Stimulated activated CD8-positive, alpha-beta memory T cell treated with anti-CD3 and anti-CD28 coated beads, Interleukin-15, amount 100 ng/mL, for 24 hours (primary cell): ENCODE measurements at regions not wholly inside any gene's neighbourhood (a gene's known extent, or its start where the extent isn't known, plus 50 kb on each side); places are given as distances from the start of the nearest gene placed in this dataset.
"Not testable (repeated sequence)": the region's sequence is repeated elsewhere in the genome, so short reads cannot be mapped to it uniquely, and the experiment has no call there.

ENCODE experiments used
- DNase-seq: peaks from one replicate; pipeline ENCODE4 v3.0.0-alpha.2; 2020; ENCODE audit warnings: low read depth

DNA sequence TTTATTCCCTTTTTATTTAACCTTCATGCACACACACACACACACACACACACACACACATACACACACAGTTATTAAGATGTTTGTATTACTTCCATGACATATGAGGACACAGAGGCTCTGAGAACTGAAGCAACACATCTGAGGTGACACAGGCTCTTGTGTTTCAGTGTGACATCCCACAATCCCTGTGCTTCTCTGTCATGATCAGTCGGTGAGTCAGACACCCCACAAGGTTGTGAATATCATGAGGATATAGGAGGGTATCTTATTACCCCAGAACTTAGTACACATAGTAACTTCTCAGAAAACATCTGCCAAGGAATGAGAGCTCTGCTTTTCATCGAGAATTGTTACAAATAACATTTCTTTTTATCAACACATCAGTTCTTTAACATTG, 459.3 kb downstream of the PLPP3 start:
- no peak for DNase-seq

DNA sequence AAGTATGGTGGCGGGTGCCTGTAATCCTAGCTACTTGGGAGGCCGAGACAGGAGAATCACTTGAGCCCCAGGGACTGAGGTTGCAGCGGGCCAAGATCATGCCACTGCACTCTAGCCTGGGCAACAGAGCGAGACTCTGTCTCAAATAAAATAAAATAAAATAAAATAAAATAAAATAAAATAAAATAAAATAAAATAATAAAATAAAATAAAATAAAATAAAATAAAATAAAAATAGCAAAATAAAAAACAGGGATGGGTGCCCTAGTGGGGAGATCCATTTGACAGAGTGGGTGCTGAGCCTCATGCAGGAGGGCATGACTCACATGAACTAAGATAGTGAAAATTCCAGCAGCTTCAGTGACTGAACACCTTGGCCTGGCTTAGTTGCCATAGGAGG, 460.7 kb downstream of the PLPP3 start:
- not testable (repeated sequence) for DNase-seq

DNA sequence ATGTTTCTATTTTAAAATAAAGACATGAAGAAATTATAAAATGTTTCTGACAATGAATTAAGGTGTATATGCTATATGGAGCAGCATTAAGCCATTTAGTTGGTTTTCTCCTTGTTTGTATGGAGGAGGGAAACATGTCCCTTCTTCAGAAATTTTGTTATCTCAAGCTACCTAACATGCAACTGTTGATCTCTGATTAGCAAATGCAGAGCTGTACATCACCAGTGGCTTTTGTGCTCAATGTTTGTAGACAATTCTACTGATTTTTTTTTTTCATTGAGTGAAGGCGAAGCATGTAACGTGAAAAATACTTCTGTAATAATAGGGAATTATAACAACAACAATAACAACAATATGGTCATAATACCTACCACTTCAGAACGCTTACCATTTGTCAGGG, 463.7 kb downstream of the PLPP3 start:
- DNase-seq: no peak

DNA sequence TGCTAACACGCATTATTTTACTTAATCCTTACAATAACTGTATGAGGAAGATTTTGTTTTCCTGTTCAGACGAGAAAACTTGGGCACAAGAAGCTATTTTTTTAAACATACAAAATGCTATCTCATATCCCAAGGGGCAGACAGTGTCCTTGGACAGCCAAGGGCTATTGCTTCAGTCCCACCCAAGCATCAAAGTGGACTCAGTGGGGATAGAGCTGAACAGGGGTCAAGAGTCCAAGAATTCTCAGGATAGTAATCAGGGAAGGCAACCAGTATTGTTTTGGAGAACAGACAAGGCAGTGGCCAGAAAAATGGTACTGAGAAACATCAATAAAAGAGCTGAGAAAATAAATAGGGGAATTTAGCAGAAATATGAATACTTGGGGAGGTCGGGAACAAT, 465.7 kb downstream of the PLPP3 start:
- DNase-seq: no peak

DNA sequence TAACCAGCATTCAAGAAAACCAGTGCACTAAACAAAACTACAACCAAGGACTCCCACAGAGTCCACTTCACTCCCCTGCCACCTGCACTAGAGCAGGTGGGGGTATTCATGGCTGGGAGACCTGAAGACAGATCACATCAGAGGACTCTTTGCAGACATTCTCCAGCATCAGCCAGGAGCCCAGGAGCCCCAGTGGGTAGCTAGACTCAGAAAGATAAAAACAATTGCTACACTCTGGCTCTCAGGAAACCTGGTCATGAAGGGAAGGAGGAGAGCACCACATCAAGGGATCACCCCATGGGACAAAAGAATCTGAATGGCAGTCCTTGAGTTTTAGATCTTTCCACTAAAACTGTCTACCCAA, 472.1 kb downstream of the PLPP3 start:
- DNase-seq: no peak

DNA sequence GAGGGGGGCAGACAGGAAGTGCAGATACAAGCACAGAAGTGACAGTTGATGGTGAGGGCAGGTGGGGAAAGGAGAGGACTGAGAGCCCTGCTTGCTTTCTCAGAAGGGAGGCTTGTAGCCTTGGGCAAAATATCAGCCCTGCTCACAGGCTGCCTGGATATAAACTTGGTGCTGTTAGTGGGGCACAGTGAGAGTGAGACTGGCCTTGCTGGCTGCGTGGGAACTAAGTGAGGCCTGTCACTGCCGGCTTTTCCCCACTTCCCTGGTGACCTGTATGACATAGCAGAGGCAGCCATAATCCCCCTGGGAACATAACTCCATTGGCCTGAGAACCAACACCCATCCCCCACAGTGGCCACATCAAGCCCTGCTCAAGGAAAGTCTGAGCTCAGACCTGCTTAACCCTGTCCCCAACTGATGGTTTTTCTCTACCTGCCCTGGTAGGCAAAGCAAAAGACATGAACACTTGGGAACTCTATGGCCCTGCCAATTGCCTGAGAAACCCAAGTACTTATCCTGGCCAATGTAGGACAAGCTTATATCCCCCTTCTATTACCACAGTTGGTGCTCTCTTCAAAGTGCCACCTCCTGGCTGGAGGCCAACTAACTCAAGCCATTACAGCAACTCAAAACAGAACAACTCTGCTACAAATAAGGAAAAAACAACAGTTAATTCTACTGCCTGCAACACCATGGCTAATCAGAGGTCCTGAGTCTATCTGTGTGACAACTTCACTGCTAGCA, 472.7 kb downstream of the PLPP3 start:
- no peak for DNase-seq

DNA sequence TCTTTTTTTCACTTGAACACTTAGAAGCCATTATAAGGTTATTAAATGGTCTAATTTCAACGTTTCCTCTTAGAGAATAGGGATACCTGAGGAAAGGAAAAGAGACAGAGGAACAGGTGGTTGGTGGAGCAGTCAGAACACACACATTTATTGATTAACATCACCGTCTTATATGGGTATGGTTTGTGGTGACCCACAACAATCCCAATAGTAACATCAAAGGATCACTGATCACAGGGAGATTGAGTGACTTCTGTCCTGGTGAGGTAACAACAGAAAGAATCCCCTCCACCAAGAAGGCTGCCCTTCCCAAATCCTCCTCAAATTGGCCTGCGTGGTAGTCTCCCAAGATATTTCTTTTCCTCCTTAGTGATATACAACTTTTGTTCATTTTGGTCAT, 474.0 kb downstream of the PLPP3 start:
- DNase-seq: no peak

DNA sequence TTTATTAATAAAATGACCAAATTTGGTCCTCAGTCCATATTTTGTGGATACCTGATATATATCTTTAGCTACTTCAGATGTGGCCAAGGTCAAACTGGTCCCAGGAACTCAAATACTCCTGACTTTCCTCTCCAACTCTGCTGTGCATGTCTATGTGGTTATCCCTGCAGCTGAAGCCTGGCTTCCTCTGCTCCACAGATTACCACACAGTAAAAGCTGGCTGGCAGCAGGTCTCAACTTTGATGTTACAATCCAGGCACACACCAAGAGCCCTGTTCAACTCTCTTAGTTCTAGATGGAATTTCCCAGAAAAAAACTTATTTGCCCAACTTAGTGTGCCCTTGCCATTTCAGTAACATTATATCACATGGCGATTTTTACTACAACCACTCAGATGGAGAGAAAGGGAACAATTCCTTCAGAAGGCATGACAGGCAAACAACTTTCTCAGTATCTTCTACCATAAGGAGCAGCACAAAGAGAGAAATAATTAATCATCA, 479.5 kb downstream of the PLPP3 start:
- DNase-seq: no peak

DNA sequence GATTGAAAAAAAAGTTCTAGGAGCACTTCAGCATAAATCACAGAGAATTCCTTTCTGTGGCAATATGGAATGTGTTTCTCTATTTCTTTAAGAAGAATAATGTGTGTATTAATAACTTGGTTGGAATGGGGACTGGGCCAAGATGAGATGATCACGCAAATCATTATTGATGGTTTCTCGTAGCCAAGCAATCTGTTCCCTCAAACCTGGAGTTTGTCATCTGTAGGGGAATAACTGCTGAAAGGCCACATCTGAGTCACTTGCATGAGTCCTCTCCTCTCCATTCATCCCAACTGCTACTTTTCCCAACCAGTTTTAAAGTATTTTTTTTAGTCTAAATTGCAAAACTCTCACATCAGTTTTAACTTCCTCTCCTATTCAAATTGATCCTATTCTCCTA, 480.4 kb downstream of the PLPP3 start:
- no peak for DNase-seq

DNA sequence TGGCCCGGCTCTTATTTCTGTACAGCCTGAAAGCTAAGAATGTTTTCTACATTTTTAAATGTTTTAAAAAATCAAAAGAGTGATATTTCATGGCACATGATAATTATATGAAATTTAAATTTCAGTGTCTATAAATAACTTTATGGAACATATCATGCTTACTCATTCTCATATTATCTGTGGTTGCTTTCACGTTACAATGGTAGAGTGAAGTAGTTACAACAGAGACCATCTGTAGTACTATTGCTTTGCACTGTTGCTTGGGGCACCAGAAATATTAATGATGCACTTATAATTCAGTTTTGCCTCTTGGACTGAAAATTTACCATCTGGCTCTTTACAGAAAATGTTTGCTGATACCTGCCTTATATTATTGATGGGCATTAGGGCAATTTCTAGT, 481.6 kb downstream of the PLPP3 start:
- DNase-seq: no peak

DNA sequence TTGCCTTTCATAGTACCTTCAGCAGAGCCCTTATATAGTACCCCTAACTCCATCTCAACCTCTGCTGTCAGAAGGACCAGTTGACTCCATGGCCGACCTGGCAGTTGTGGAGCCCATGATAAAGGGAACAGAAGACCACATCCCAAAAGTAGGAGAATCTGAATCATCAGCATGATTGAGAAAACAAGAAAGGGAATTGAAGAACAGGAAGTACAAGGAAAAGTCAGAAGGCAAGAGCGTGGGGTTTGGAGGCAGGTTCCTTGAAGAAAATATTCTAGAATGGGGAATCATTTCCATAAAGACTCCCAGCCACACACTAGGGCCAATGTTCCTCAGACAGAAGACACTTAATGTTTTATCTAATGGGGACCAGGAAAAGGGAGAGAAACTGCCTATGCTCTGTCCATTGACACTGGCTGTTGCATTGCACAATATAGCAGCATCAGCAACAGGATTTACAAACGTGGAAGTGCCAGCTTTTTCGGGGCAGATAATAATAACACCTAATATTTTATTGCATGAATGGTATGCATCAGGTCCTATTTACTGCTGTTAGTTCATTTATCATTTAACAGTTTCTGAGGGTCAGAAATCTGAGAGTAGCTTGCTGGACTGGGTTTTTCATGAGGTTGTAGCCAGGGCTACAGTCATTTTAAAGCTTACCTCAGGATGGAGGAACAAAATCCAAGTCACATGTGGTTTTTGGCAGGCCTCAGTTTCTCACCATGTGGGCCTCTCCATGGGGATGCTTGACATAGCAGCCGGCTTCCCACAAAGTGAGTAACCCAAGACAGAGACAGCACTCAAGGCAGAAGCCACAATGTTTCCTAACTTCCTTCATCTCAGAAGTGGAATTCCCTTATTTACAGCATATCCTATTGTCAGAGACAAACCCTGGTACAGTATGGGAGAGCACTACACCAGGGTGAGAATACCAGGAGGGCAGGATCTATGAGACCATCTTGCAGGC, 483.4 kb downstream of the PLPP3 start:
- DNase-seq: no peak

DNA sequence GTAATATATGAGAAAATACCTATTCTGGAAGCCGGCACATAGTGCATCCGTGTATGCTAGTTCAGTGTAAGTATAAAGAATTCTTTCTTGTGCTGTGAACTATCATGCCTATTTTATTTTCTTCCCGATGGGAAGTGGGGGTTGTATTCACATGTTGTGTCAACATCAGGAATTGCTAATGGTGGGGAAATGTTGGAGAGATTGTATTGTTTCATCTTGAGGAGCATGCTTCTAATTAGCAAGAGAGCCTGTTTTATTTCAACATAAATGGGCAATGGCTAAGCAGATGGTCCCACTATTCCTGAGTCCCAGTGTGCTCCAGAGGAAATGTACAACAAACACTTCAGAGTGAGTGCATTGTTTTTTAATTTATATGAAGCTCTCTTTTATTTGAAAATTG, 485.2 kb downstream of the PLPP3 start:
- DNase-seq: no peak

DNA sequence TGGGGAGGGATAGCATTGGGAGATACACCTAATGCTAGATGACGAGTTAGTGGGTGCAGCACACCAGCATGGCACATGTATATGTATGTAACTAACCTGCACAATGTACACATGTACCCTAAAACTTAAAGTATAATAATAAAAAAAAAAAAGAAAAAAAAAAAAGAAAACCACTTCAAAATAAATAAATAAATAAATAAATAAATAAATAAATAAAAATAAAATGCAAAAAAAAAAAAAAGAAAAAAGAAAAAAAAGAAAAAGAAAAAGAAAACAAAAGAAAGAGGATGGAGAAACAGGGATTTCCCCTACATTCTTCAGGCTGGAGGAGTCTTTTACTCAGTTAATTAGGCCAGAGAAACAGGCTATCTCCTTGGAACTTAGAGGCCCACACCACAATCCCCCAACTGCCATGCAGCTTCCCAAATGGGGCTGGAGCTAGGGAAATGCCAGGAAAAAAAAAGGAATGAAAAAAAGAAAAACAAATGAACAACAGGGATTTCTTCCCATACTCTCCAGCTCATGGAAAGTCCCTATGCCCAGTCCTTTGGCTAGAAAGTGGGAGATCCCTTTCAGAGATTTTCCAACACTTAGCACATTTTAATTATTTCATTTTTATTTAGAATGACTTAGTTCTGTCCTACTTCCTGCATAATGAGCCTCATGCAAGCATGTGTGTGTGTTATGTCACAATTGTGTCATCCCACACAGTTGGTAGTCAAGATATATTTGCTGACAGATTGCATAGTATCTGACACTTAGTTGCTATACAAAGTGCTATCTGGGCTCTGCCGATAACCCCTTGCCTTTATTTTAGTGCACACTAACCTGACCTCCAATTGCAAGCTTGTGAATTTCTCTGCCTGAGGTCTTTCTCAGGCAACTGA, 486.4 kb downstream of the PLPP3 start:
- no peak for DNase-seq

DNA sequence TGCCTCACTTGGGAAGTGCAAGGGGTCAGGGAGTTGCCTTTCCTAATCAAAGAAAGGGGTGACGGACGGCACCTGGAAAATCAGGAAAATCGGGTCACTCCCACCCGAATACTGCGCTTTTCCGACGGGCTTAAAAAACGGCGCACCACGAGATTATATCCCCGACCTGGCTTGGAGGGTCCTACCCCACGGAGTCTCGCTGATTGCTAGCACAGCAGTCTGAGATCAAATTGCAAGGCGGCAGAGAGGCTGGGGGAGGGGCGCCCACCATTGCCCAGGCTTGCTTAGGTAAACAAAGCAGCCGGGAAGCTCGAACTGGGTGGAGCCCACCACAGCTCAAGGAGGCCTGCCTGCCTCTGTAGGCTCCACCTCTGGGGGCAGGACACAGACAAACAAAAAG, 489.5 kb downstream of the PLPP3 start:
- not testable (repeated sequence) for DNase-seq

DNA sequence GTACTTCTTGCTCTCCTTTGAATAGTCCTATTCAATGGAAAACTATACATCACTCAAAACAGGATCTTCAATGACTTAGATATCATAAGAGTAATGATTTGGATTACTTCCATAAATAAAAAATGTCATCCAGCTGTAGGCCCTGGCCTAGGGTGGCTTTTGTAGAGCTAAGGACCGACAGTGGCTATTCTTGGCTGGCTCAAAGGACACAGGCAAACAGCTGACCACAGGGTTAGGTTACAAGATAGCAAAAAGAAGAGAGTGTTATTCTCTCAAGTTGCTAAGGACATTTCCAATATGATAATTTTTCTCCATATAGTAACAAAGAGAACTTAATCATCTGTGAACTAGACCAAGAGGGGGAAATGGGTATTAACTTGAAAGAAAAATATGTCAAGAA, 495.1 kb downstream of the PLPP3 start:
- DNase-seq: no peak

DNA sequence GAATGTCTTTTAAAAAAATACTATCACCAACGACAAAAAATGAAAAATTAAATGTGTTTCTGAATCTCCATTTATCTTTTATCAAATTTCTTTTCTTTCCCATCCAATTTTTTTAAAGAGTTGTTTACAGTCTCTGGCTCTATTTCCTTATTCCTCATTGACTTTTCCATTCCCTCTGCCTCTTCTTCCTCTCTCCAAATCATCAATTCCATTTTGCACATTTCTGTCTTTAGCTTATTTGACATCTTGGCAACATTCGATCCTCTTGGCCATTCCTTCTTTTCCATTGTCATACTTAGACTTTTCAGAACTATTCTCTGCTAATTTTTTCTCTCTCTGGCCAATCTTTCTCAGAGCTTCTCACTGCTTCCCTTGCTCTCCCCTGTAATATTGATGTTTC, 497.6 kb downstream of the PLPP3 start:
- DNase-seq: no peak

DNA sequence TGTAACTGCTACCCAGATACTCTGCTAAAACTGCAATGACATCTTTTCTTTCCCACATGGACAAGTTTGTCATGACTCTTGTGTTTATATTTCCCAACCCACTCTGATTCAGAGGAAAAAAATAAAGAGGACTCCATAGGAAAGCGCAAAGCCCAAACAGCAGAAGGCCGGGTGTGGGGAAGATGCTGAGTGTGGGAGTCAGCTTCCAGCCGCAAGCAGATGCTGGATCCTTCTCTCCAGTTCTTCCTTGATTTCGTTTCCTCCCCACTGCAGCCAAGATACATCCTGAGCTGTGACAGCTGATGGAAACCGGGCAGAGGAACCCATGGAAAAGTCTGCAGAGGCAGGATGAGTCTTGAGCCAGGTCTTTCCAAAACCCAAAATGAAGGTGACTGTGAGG, 498.2 kb downstream of the PLPP3 start:
- DNase-seq: no peak

DNA sequence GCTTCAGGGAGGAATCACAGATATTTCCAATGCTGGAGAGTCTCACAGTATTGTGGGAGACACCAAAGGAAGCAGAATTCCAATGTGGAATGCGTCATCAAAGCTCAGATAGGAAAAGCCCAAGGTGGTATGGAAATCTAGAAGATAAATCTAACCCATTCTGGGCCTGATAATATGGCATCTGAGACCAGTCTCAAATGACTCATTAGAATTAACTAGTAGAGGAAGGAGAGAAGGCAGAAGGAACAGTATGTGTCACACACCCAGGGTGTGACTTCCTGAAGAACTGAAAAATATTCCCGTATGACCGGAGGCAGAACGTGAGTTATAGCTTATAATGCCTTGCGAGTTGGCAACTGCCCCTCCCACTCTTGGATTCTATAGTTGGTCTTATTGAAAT, 499.2 kb downstream of the PLPP3 start:
- DNase-seq: no peak

DNA sequence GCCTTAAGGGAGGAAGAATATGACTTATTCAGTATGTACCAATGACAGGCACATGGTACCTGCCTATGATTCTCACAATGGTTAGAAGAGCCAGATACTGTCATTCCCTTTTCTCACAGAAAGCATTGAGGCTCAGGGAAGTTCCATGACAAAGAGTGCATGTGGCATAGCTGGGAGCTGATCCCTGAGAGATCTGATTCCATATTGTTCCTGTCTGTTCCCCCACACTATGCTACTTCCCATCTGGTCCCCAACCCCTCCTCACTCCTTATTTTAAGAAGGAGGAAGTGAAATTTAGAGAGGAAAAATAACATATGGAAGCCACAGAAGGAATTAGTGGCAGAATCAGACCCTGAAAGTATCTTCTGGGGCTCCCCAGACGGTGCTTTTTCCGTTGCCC, 500.0 kb downstream of the PLPP3 start:
- DNase-seq: no peak

DNA sequence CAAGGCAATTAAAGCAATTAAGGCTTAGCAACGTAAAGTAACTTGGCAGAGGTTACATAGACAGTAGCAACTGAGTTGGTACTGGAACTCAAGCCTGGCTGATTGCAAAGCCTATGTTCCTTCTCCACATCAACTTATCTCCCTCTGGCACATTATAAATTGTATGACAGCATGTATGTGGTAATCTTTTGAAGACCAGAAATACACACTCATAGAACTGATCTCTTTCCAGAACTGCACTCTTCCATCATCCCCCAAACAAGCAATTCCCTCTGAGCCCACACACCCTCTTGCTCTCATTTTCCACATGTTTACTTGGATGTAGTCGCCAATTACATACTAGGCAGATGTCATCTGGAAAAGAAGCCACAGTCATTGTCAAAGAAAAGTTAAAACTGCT, 502.2 kb downstream of the PLPP3 start:
- DNase-seq: no peak

DNA sequence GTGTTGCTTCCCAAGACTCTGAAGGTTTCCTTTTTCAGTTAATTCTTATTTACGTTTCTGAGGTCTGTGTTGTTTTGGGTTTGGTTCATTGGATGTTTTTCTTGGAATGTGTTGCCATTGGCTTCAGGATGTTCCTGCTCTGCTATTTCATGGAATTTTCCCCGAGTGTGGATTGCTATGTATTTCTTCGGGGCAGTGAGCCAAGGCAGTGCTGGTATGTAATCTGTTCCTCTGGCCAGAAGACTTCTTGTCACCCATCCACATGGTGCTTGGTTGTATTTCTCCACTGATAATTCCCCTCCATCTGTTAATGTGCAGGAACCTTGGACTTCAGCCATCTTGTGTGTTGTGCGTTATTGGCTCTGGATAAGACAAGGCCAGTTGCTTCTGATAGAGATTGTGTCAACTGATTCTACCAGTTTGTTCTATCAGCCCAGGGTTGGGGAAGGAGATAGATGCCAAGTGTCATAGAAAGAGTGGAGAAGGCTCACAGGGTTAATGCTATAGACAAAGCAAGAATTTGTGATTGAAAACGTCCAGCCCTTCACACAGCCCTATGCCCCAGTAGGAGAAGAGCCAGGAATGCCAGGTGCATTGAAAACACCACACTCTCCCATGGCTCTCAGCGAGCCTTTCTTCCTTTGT, 505.2 kb downstream of the PLPP3 start:
- DNase-seq: no peak

DNA sequence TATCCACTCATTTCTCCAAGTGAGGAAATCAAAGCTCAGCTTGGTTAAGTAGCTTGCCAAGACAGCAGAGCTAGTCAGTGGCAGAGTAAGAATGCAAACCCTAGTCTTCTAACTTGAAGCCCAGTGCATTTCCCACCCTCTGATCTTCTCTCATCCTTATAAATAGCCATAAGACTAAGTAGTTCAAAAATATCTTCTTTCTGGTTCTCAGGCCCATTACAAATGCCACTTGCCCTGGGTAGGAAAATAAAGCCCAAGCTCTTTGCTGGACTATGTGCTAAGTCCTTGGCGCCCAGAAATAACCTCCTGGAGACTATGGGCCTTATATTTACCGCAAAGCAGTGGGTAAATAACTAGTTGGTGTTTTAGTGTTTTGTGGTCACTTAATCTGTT, 505.8 kb downstream of the PLPP3 start:
- DNase-seq: no peak
